Esophagus squamous epithelium (tissue), 5 donors: ENCODE measurements at regions not wholly inside any gene's neighbourhood (a gene's known extent, or its start where the extent isn't known, plus 50 kb on each side); places are given as distances from the start of the nearest gene placed in this dataset.

Experiments
- DNase-seq: peaks from one replicate; lab custom pipeline; 2025; lab: John Stamatoyannopoulos, UW
- H3K27ac ChIP-seq, 4 donors: fragments of 200-600 bp; sonication (generic); one replicate each; pipeline ENCODE4 v1.5.1; 2016 to 2019; ENCODE audit warnings: mild to moderate bottlenecking in 1 of 4
- H3K27me3 ChIP-seq, 4 donors: fragments of 200-600 bp; sonication (generic); 1 replicate in 3 of 4; 2 replicates in 1 of 4; pipeline versions ENCODE4 v1.5.1 to v1.6.0; 2017 to 2021; ENCODE audit warnings: antibody characterized with exemption in 1 of 4
- H3K36me3 ChIP-seq, 3 donors: fragments of 200-600 bp; sonication (generic); one replicate each; pipeline ENCODE4 v1.5.1; 2016 to 2019
- H3K4me1 ChIP-seq, 3 donors: fragments of 200-600 bp; sonication (generic); one replicate each; pipeline ENCODE4 v1.5.1; 2017 to 2019
- H3K4me3 ChIP-seq, 4 donors: fragments of 200-600 bp; sonication (generic); 1 replicate in 3 of 4; 2 replicates in 1 of 4; pipeline ENCODE4 v1.5.1; 2016 to 2019; ENCODE audit warnings: mild to moderate bottlenecking in 2 of 4, moderate library complexity in 1 of 4
- H3K9me3 ChIP-seq, 3 donors: fragments of 200-600 bp; sonication (generic); one replicate each; pipeline ENCODE4 v1.5.1; 2016 to 2019
- POLR2A ChIP-seq, 4 donors: fragments of 450-650 bp; IDR thresholded peaks; one replicate each; pipeline ENCODE4 v1.6.1; 2017; ENCODE audit warnings: antibody characterized with exemption in 4 of 4, mild to moderate bottlenecking in 4 of 4, moderate library complexity in 3 of 4
- WGBS, 2 donors: methylation state at CpG; one replicate each; pipeline ENCODE4 v1.1.5; 2018; 5-methylcytosine and 5-hydroxymethylcytosine counted together
- intact Hi-C: fragments of 100-400 bp; cut with DNase I; formaldehyde crosslinking; loops from one replicate; pipeline ENCODE4 v1.15.0; 2022
- TF ChIP-seq, protein P1 (sequence below), 6 experiments: fragments of 450-650 bp in 4 of 6; fragments of 200-600 bp in 2 of 6; sonication (generic) in 2 of 6; IDR thresholded peaks; one replicate each; pipeline ENCODE4 v1.5.1; 2016 to 2019; ENCODE audit warnings: antibody characterized with exemption in 6 of 6, mild to moderate bottlenecking in 4 of 6, moderate library complexity in 4 of 6
- donor health status: DM: yes; HTN: yes; CAD: no.

DNA sequence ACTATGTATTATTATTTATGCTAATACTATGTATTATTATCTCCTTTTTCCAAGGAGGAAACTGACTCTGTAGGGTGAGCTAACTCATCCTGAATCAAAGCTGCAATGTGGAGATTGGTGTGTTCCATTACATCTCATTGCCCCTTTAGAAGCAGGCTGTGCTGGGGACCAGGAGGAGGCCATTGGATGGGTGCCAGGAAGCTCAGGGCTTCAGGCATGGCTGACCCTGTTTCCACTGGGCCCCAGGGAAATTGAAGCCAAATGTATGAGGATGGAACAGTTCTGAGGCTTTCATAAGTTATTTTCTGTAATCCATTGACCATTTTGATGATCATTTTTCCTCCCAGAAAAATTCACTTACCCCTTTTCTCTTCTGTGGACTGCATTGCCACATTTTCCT, 418.8 kb upstream of the ZFP42 start:
- Histone ChIP-seq H3K4me1 (no peaks in the 10 kb centered on the region), H3K9me3 (no peaks in the 10 kb centered on the region), H3K27me3 (no peaks in the 10 kb centered on the region), H3K4me3 (no peak overlapping the region), H3K27ac (no peak overlapping the region), H3K36me3 (no peaks in the 10 kb centered on the region)
- no peak for TF ChIP-seq POLR2A (IDR thresholded peaks at IDR 0.05)
- TF ChIP-seq, protein P1, sequence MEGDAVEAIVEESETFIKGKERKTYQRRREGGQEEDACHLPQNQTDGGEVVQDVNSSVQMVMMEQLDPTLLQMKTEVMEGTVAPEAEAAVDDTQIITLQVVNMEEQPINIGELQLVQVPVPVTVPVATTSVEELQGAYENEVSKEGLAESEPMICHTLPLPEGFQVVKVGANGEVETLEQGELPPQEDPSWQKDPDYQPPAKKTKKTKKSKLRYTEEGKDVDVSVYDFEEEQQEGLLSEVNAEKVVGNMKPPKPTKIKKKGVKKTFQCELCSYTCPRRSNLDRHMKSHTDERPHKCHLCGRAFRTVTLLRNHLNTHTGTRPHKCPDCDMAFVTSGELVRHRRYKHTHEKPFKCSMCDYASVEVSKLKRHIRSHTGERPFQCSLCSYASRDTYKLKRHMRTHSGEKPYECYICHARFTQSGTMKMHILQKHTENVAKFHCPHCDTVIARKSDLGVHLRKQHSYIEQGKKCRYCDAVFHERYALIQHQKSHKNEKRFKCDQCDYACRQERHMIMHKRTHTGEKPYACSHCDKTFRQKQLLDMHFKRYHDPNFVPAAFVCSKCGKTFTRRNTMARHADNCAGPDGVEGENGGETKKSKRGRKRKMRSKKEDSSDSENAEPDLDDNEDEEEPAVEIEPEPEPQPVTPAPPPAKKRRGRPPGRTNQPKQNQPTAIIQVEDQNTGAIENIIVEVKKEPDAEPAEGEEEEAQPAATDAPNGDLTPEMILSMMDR (IDR thresholded peaks at IDR 0.05) = no peak
- DNase-seq = no peak
- intact Hi-C loops = no loop called here

DNA sequence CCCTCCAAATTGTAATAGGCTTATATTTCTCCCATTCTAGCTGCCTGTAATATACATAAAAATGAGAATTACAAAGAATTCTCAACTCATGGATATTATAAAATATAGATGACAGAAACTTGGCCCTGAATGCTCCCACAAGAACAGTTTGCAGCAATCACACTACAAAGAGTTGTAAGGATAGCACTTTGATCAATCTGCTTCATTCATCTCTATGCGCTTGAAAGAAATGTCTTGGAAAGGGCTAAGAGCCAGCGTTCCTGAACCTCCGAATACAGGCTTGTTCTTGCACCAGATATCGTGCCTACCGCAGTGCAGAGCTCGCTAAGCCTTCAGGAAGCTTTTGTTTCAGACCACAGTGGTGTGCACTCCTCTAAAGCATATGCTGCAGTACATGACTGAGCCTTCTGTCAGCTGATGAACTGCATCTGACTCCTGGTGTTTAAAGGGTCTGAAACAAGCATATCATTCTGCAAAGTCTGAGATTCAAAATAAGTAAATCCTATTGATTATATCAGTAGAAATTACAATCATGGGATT, 417.6 kb upstream of the ZFP42 start:
- Histone ChIP-seq H3K4me3 (no peak overlapping the region), H3K36me3 (no peaks in the 10 kb centered on the region), H3K4me1 (no peaks in the 10 kb centered on the region), H3K27me3 (no peaks in the 10 kb centered on the region), H3K27ac (no peak overlapping the region), H3K9me3 (no peaks in the 10 kb centered on the region)
- no peak for DNase-seq
- TF ChIP-seq, protein P1 (IDR thresholded peaks at IDR 0.05) = no peak
- no peak for TF ChIP-seq POLR2A (IDR thresholded peaks at IDR 0.05)
- intact Hi-C loops = no loop called here
- WGBS, 2 donors = 48 to 64% methylated on average over 5 to 6 of the region's 6 CpGs

DNA sequence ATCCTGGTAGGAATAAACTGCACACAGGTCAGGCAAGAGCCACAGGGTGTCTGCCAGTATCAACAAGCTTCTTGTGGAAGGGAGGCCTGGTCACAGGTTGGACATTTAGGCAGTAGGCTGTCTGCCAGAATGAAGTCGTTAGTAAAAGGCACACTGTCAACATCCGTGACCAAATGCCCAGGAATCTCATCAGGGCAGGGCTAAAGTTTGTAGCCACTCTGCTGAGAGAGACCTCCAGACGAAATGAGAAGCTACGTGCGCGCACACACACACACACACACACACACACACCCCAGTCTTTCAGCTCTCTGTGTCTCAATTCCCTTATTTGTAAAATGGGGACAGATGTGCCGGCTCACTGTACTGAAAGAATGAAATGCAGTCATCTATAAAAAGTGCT, 408.7 kb upstream of the ZFP42 start:
- Histone ChIP-seq H3K4me3 (no peak overlapping the region), H3K27me3 (no peaks in the 10 kb centered on the region), H3K9me3 (no peaks in the 10 kb centered on the region), H3K36me3 (no peaks in the 10 kb centered on the region), H3K4me1 (no peaks in the 10 kb centered on the region), H3K27ac (no peak overlapping the region)
- no peak for DNase-seq
- 67 to 78% methylated on average over 7 of the region's 7 CpGs for WGBS, 2 donors
- TF ChIP-seq POLR2A (IDR thresholded peaks at IDR 0.05) = no peak
- TF ChIP-seq, protein P1 (IDR thresholded peaks at IDR 0.05) = no peak
- intact Hi-C loops = no loop called here

DNA sequence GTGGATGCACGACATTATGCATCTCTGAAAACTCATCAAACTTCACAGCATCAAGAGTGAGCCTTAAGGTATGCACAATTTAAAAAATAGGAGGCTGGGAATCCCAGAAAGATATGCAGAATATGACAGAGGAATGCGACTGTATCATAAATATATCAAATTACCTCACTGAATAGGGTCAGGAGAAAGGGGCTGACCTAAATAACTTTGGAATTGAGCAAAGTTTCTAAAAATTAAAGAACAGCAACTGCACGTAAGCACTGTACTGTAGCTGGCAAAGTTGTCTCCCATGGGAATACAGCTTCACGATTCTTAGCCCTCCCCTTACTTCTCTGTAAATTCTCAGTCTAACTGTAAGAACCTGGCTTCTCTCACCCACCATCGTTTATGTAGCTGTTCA, 397.4 kb upstream of the ZFP42 start:
- no peak for TF ChIP-seq POLR2A (IDR thresholded peaks at IDR 0.05)
- TF ChIP-seq, protein P1 (IDR thresholded peaks at IDR 0.05) = no peak
- 61 to 65% methylated on average over 5 of the region's 5 CpGs for WGBS, 2 donors
- Histone ChIP-seq H3K9me3 (no peaks in the 10 kb centered on the region), H3K27ac (no peak overlapping the region), H3K4me3 (no peak overlapping the region), H3K27me3 (no peaks in the 10 kb centered on the region), H3K36me3 (no peaks in the 10 kb centered on the region), H3K4me1 (peaks cover 0 to 14% (median 10%) of the 10 kb centered on the region in 3 donors)
- intact Hi-C loops = no loop called here
- no peak for DNase-seq

DNA sequence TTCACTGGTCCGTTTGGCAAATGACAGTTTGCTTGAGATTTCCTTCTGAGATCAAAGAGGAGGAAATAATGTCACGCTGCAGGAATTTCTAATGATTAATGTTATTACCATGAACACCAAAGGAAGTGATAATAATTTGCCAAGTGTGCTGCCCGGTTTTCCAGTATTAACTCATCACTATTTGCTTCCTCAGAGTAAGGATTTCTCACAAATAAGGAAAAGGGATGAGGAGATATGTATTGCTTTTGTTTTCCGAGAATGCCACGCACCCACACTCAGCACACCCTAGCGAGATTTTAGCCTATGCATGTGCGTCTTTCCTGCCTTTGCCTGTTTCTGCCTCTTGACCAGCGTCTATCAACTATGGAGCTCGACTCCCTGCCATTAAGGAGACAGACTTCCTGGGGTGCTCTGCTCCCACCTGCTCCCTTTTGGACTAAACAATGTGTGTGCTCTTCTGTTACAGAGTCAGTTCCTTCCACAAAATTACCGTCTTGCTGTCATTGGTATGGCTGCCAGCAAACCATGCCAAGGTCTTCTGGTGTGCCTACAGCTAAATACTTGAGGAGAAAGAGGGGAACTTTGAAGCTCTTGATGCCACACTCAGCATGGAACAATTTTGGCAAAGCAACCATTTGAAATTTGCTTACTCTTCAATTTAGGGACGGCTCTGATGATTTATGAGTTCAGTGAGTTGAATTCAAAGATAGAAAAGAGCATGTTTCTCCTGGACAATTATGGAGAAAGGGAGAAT, 393.1 kb upstream of the ZFP42 start:
- Histone ChIP-seq H3K4me3 (peak overlapping the region in 1 of 4 donors; percentile 36), H3K27me3 (no peaks in the 10 kb centered on the region), H3K27ac (no peak overlapping the region), H3K9me3 (no peaks in the 10 kb centered on the region), H3K36me3 (no peaks in the 10 kb centered on the region), H3K4me1 (peaks cover 0 to 16% (median 10%) of the 10 kb centered on the region in 3 donors)
- intact Hi-C loops = no loop called here
- DNase-seq = no peak
- TF ChIP-seq POLR2A (IDR thresholded peaks at IDR 0.05) = no peak
- TF ChIP-seq, protein P1 (IDR thresholded peaks at IDR 0.05) = no peak
- 16 to 21% methylated on average over 11 of the region's 11 CpGs for WGBS, 2 donors
